ENCODE measurements at regions not wholly inside any gene's neighbourhood (a gene's known extent, or its start where the extent isn't known, plus 50 kb on each side); places are given as distances from the start of the nearest gene placed in this dataset.

- no peak for DNase-seq (ENCODE audit: low read depth)
These were observed 219.6 kb downstream of the PTEN start for GRCh38 chr10:88082806-88083596.

GRCh38 chr10:88083597-88083989, 220.2 kb downstream of the PTEN start:
- no peak for DNase-seq (ENCODE audit: low read depth)

- DNase-seq (ENCODE audit: low read depth) = no peak
These were observed 222.9 kb downstream of the PTEN start for GRCh38 chr10:88086187-88086960.

GRCh38 chr10:88088441-88089340, 225.3 kb downstream of the PTEN start:
- no peak for DNase-seq (ENCODE audit: low read depth)

GRCh38 chr10:88089498-88089897, 226.1 kb downstream of the PTEN start:
- no peak for DNase-seq (ENCODE audit: low read depth)

- no peak for DNase-seq (ENCODE audit: low read depth)
These were observed 227.3 kb downstream of the PTEN start for GRCh38 chr10:88090568-88091214.

- DNase-seq (ENCODE audit: low read depth) = peak; percentile 27
These were observed 228.2 kb downstream of the PTEN start for GRCh38 chr10:88091490-88092061.

- no peak for DNase-seq (ENCODE audit: low read depth)
These were observed 228.8 kb downstream of the PTEN start for GRCh38 chr10:88092265-88092664.

GRCh38 chr10:88092973-88093372, 229.5 kb downstream of the PTEN start:
- no peak for DNase-seq (ENCODE audit: low read depth)

- DNase-seq (ENCODE audit: low read depth) = no peak
These were observed 231.4 kb downstream of the PTEN start for GRCh38 chr10:88094795-88095194.

- DNase-seq (ENCODE audit: low read depth) = no peak
These were observed 231.8 kb downstream of the PTEN start for GRCh38 chr10:88095223-88095721.

- DNase-seq (ENCODE audit: low read depth) = no peak
These were observed 232.5 kb downstream of the PTEN start for GRCh38 chr10:88095778-88096431.

- no peak for DNase-seq (ENCODE audit: low read depth)
These were observed 233.7 kb downstream of the PTEN start for GRCh38 chr10:88097092-88097516.

GRCh38 chr10:88097536-88097935, 234.1 kb downstream of the PTEN start:
- DNase-seq (ENCODE audit: low read depth) = no peak

GRCh38 chr10:88100281-88100680, 236.9 kb downstream of the PTEN start:
- DNase-seq (ENCODE audit: low read depth) = no peak

GRCh38 chr10:88101666-88102065, 238.2 kb downstream of the PTEN start:
- DNase-seq (ENCODE audit: low read depth) = no peak

- no peak for DNase-seq (ENCODE audit: low read depth)
These were observed 240.2 kb downstream of the PTEN start for GRCh38 chr10:88103576-88103975.

- DNase-seq (ENCODE audit: low read depth) = no peak
These were observed 240.8 kb downstream of the PTEN start for GRCh38 chr10:88104223-88104622.

- no peak for DNase-seq (ENCODE audit: low read depth)
These were observed 242.9 kb downstream of the PTEN start for GRCh38 chr10:88106366-88106765.

- no peak for DNase-seq (ENCODE audit: low read depth)
These were observed 244.1 kb downstream of the PTEN start for GRCh38 chr10:88107296-88108097.
